VCaP (cell line): ENCODE measurements at regions not wholly inside any gene's neighbourhood (a gene's known extent, or its start where the extent isn't known, plus 50 kb on each side); places are given as distances from the start of the nearest gene placed in this dataset.
"Not testable (repeated sequence)": the region's sequence is repeated elsewhere in the genome, so short reads cannot be mapped to it uniquely, and the experiment has no call there.

Experiments used
- H3K27ac ChIP-seq: fragments of 450-650 bp; 2 replicates; pipeline ENCODE4 v1.5.1; 2017
- CTCF ChIP-seq: fragments of 450-650 bp; conservative IDR thresholded peaks from 2 replicates; pipeline ENCODE4 v1.5.1; 2017; ENCODE audit warnings: mild to moderate bottlenecking, moderate library complexity

DNA sequence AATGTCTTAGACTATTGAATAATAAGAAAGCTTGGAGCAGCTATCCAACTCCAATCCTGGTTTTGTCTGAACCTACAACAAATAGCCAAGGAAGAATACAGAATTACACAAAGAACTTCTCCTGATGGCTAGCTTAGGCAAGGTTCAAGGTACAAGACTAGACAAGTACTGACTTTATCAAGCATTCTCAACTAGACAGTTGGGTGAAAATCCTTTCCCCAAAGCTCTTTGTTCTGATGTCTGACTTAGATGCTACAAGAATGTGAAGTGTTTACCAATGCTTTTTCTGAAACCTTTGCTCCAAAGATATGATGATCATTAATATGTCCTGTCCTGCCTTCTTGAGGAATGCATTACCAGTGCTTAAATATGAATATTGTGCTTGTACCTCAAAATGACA lies 113.8 kb downstream of the ANXA2 start:
- H3K27ac ChIP-seq, result no peak overlapping the region
- TF ChIP-seq CTCF, result no peak

- not testable (repeated sequence) for H3K27ac ChIP-seq
Measured at GRCh38 chr15:60295901-60296300, 101.9 kb downstream of the ANXA2 start.

DNA sequence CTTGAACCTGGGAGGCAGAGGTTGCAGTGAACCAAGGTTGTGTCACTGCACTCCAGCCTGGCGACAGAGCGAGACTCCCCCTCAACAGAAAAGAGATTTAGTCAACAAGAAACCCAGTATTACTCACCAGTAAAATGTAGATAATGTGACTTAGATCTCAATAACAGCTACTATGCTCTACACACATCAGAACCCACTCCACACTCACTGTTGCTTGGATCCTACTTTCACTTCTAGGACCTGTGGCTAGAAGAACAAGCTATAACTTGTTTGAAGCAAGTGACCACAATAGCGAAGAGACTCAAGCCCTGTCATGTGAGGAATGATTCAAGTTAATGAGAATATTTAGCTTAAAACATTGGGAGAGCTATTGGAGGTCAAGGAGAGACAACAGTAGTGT lies 100.7 kb downstream of the ANXA2 start:
- no peak for TF ChIP-seq CTCF
- no peak overlapping the region for H3K27ac ChIP-seq
